Activated T-cell treated with anti-CD3 and anti-CD28 coated beads for 48 hours (primary cell): ENCODE measurements at regions not wholly inside any gene's neighbourhood (a gene's known extent, or its start where the extent isn't known, plus 50 kb on each side); places are given as distances from the start of the nearest gene placed in this dataset.
"Not testable (repeated sequence)": the region's sequence is repeated elsewhere in the genome, so short reads cannot be mapped to it uniquely, and the experiment has no call there.

Source experiments
- DNase-seq: peaks from one replicate; pipeline ENCODE4 v3.0.0-alpha.2; 2020; ENCODE audit warnings: low read depth

DNA sequence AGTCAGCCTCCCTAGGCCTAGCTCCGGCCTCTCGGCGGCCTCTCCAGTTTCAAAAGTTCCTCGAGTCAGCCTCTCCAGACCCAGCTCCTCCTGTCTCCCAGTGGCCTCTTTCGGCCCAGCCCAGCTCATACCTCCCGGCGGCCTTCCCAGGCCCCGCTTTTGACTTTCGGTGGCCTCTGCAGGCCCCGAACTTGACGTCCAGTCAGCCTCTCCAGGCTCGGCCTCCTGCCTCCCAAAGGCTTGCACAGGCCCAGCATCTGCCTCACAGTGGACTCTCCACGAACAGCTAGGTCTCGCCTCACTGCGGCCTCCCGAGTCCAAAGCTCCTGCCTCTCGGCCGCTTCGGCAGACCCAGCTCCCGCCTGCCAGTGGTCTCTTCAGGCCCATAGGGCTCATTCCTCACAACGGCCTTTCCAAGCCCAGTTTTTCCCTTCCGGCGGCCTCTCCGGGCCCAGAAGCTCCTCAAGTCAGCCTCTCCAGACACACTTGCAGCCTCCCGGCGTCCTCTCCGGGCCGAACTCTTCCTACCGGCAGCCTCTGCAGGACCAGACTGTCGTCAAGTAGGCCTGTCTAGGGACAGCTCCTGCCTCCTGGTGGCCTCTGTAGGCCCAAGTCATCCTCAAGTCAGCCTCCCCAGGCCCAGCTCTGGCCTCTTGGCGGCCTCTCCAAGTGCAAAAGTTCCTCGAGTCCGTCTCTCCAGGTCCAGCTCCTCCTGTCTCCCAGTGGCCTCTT, 249.9 kb upstream of the ZNF722 start:
- DNase-seq, result not testable (repeated sequence)

DNA sequence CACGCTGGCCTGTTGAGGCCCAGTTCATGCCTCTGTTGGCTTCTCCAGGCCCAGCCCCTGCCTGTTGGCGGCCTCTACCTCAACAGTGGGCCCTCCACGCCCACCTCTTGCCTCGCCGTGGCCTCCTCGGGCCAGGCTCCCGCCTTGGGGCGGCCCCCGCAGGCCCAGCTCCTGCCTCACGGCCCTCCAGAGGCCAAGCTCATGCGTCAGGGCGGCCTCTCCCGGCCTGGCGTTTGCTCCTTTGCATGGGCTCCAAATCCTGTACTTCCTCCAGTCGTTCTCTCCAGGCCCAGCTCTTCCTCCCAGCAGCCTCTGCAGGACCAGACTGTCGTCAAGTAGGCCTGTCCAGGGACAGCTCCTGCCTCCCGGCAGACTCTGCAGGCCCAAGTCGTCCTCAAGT, 246.2 kb upstream of the ZNF722 start:
- not testable (repeated sequence) for DNase-seq

DNA sequence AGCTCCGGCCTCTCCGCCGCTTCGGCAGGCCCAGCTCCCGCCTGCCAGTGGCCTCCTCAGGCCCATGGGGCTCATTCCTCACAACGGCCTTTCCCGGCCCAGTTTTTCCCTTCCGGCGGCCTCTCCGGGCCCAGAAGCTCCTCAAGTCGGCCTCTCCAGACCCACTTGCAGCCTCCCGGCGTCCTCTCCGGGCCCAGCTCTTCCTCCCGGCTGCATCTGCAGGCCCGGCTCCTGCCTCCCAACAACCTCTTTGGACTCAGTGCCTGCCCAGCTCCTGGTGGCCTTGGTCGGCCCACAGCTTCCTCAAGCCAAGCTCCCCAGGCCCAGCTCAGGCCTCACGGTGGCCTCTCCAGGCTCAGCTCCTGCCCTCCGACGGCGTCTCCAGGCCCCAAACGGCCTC, 245.5 kb upstream of the ZNF722 start:
- DNase-seq, result not testable (repeated sequence)

DNA sequence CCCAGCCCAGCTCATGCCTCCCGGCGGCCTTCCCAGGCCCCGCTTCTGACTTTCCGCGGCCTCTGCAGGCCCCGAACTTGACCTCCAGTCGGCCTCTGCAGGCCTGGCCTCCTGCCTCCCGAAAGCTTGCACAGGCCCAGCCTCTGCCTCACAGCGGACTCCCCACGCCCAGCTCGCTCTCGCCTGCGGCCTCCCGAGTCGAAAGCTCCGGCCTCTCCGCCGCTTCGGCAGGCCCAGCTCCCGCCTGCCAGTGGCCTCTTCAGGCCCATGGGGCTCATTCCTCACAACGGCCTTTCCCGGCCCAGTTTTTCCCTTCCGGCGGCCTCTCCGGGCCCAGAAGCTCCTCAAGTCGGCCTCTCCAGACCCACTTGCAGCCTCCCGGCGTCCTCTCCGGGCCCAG, 238.4 kb upstream of the ZNF722 start:
- DNase-seq, result not testable (repeated sequence)

DNA sequence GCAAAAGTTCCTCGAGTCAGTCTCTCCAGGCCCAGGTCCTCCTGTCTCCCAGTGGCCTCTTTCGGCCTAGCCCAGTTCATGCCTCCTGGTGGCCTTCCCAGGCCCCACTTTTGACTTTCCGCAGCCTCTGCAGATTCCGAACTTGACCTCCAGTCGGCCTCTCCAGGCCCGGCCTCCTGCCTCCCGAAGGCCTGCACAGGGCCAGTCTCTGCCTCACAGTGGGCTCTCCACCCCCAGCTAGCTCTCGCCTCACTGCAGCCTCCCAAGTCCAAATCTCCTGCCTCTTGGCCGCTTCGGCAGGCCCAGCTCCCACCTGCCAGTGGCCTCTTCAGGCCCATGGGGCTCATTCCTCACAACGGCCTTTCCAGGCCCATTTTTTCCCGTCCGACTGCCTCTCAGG, 233.1 kb upstream of the ZNF722 start:
- DNase-seq, result not testable (repeated sequence)

DNA sequence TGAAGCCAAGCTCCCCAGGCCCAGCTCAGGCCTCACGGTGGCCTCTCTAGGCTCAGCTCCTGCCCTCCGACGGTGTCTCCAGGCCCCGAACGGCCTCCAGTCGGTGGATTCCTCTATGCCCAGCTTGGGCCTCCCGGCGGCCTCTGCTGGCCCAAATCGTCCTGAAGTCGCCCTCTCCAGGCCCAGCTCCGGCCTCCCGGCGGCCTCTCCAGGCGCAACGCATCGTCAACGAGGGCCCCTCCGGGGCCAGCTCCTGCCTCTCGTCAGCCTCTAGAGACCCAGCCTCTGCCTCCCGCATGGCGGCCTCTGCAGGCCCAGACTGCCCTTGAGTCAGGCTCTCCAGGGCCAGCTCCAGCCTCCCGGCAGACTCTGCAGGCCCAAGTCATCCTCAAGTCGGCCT, 232.5 kb upstream of the ZNF722 start:
- not testable (repeated sequence) for DNase-seq

DNA sequence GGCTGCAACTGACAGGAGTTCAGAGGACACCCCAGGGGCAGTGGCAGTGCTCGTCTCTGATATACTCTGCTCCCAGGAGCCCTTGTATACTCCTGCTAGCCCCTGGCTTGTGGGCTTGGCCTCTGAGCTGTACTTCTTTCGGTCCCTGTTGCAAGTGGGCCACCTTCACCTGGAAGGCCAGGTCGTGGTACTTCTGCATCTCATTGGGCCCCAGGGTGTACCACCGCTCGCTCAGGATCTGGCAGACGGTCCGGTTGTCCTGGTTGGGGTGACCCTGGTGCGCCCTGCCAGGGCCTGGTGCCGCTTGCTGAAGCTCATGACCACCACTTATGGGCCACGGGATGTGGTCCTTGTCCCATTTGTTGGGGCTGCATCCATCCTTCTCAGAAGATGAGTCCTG, 228.5 kb upstream of the ZNF722 start:
- not testable (repeated sequence) for DNase-seq

DNA sequence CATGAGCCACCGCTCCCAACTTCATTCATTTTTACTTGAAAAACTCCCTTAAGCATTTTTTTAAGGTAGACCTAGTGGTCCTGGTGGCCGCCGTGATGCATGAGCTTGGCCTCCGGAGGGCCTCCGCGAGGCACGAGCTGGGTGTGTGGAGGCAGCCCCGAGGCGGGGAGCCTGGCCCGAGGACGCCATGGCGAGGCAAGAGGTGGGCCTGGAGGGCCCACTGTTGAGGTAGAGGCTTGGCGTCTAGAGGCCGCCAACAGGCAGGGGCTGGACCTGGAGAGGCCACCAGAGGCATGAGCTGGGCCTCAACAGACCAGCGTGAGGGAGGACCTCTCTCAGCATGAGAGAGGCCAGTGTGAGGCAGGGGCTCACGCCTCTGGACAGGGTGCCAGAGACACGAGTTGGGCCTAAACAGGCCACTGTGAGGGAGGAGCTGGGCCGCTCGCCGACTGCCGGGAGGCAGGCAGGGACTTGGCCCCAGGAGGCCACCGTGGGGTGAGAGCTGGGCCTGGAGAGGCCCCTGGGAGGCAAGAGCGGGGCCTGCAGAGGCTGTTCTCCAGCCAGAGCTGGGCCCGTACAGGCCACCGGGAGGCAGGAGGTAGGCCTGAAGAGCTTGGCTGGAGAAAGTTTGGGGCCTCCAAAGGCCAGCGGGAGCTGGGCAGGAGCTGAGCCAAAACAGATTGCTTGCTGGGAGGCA, 227.1 kb upstream of the ZNF722 start:
- DNase-seq, result not testable (repeated sequence)

DNA sequence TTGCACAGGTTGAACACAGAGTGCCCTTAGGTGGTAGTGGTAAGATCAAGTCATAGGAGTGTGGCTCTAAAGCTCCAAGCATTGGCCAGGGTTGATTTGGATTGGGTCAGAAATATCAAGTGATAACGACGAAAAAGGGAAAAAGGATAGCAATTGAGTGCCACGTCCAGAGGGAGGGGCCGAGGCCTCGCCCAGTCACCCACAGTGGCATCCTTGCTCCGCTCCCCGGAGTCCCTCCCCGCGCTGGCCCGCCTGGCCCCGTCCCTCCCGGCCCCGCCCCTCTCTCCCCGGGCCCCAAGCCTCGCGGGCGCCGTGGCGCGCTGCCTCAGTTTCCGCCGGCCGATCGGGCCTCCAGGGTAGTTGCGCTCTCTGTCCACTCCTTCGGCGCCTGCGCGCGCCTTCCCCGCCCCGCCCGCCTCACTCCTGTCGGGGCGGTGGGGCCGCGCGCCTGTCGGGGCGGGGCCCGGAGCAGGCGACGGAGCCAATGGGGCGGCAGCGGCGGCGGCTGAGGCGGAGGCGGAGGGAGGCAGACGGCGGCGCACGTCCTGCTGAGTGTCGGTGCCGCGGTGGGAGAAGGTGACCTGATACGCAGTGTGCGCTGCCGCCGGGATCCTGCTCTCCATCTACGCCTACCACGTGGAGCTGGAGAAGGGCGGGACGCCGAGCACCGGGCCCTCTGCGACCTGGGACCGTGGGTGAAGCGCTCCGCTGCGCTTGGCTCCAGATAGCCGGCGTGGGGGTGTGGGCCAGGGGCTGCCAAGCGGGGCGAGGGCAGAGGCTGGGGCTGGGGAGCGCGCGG, 209.1 kb upstream of the ZNF722 start:
- DNase-seq, result peak; percentile 12

DNA sequence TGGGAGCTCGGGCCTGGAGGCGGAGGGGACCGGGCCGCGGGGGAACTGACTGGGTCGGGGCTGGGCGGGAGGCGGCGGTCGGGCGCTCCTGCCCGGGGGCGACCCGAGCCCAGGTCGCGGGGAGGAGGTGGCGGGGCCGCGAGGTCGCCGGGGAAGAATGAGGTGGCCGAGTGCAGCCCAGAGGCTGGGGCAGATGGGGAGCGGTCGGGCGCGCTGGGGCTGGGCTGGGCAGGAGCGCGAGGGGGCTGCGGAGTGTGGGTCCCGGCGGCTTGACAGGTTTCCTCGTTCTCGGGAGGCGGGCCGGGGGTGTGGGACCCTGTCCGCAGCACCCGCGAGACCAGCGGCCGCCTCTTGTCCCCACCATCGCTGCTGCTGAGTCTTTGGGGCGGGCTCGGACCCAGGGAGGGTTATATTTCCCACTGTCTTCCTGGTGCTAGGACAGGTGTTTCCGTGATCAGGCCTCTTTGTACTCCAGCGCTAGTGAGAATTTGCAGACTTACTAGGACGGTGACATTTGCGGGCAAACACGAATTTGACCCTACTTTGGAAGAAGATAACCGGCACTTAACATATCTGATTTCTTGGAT, 208.4 kb upstream of the ZNF722 start:
- DNase-seq, result not testable (repeated sequence)
